HAP-1 (cell line): ENCODE measurements at regions not wholly inside any gene's neighbourhood (a gene's known extent, or its start where the extent isn't known, plus 50 kb on each side); places are given as distances from the start of the nearest gene placed in this dataset.

Source experiments
- DNase-seq, 2 experiments: peaks; one replicate each; pipeline ENCODE4 v3.0.0-alpha.2; 2016 to 2020; ENCODE audit warnings: low spot score in 2 of 2
- H3K27me3 ChIP-seq: fragments of 250-450 bp; sonication (Bioruptor Pico); 2 replicates; pipeline ENCODE4 v1.5.1; 2020; ENCODE audit warnings: low read depth, mild to moderate bottlenecking, moderate library complexity
- H3K36me3 ChIP-seq: fragments of 250-450 bp; sonication (Bioruptor Pico); replicated peaks from 2 replicates; pipeline ENCODE4 v1.5.1; 2020; ENCODE audit warnings: mild to moderate bottlenecking
- H3K4me1 ChIP-seq: fragments of 250-450 bp; sonication (Bioruptor Pico); 2 replicates; pipeline ENCODE4 v1.5.1; 2020; ENCODE audit warnings: mild to moderate bottlenecking
- H3K4me3 ChIP-seq: fragments of 250-450 bp; sonication (Bioruptor Pico); 2 replicates; pipeline ENCODE4 v1.5.1; 2020; ENCODE audit warnings: mild to moderate bottlenecking, moderate library complexity
- H3K9me3 ChIP-seq: fragments of 250-450 bp; sonication (Bioruptor Pico); 2 replicates; pipeline ENCODE4 v1.5.1; 2020; ENCODE audit warnings: mild to moderate bottlenecking, moderate library complexity
- in situ Hi-C: fragments of 300-500 bp; cut with MboI; formaldehyde crosslinking; loops from 3 replicates; pipeline ENCODE4 v1.14.3; 2020; ENCODE audit warnings: low sequenced_read_pairs, inconsistent platforms, mixed read lengths

- Histone ChIP-seq H3K36me3 (no peaks in the 10 kb centered on the region), H3K9me3 (no peaks in the 10 kb centered on the region), H3K27me3 (peaks cover 2% of the 10 kb centered on the region; the same call in 1 of the 2 replicates), H3K4me3 (no peak overlapping the region), H3K4me1 (no peaks in the 10 kb centered on the region; the same call in 1 of the 2 replicates)
- in situ Hi-C loops: loop anchor here (25.0 kb wide), 1 partner anchor 480 kb away; no protein-coding TSS in a partner anchor
- no peak for DNase-seq
Observed at GRCh38 chr2:41856946-41857345, 190.9 kb upstream of the PKDCC start.

GRCh38 chr2:41859615-41860514 is 188.0 kb upstream of the PKDCC start:
- Histone ChIP-seq H3K4me1 (no peaks in the 10 kb centered on the region; the same call in 1 of the 2 replicates), H3K27me3 (no peaks in the 10 kb centered on the region), H3K36me3 (no peaks in the 10 kb centered on the region), H3K9me3 (no peaks in the 10 kb centered on the region), H3K4me3 (no peak overlapping the region)
- in situ Hi-C loops: loop anchor here (25.0 kb wide), 1 partner anchor 477 kb away; no protein-coding TSS in a partner anchor
- DNase-seq: no peak

DNA sequence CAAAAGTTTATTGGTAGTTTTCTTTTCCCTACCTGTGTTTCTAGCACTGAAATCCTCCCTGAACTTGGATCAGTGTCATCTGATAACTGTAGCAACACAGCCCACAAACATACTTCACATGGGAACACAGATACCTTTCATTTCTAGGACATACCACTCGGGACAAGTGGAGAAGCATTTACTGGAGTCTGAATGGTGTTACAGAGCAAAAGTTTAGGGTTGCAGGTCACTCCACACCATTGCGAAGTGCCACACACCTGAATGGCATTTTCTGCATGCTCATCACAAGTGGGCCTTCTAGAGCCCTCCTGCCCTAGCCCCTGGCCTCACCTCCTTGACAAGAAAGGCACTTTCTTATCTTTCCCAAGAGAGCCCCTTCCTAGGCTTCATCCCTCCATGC is 184.8 kb upstream of the PKDCC start:
- in situ Hi-C loops: loop anchor here (25.0 kb wide), 1 partner anchor 474 kb away; no protein-coding TSS in a partner anchor
- Histone ChIP-seq H3K9me3 (no peaks in the 10 kb centered on the region), H3K4me3 (no peak overlapping the region), H3K36me3 (no peaks in the 10 kb centered on the region), H3K4me1 (no peaks in the 10 kb centered on the region; the same call in 1 of the 2 replicates), H3K27me3 (peaks cover 10% of the 10 kb centered on the region)
- DNase-seq: no peak

DNA sequence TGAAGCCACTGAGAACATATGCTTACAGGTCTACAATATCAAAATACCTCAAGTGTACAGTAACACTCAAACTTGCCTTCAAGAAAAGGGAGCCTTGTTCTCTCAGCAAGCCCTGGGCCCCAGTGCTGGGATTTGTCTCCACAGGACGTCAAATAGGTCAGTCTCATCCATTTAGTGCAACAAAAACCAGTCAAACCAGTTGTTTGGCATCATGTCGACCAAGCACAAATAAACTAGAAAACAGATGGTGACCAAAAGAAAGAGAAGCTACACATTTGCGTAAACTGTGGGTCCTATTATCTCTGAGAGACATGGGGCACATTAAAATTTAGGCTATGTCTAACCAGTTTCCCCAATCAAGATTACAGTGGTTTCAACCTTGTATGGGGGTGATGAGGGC is 182.6 kb upstream of the PKDCC start:
- H3K36me3 ChIP-seq: no peaks in the 10 kb centered on the region
- H3K4me3 ChIP-seq: no peak overlapping the region
- no peak for DNase-seq
- peaks cover 10% of the 10 kb centered on the region for H3K27me3 ChIP-seq
- H3K4me1 ChIP-seq: no peaks in the 10 kb centered on the region
- in situ Hi-C loops: loop anchor here (25.0 kb wide), 1 partner anchor 472 kb away; no protein-coding TSS in a partner anchor
- H3K9me3 ChIP-seq: no peaks in the 10 kb centered on the region

- in situ Hi-C loops: loop anchor here (25.0 kb wide), 1 partner anchor 470 kb away; no protein-coding TSS in a partner anchor
- no peaks in the 10 kb centered on the region for H3K36me3 ChIP-seq
- no peaks in the 10 kb centered on the region for H3K9me3 ChIP-seq
- peaks cover 10% of the 10 kb centered on the region for H3K27me3 ChIP-seq
- DNase-seq: no peak
- H3K4me1 ChIP-seq: no peaks in the 10 kb centered on the region
- H3K4me3 ChIP-seq: no peak overlapping the region
Observed at GRCh38 chr2:41867553-41867952, 180.3 kb upstream of the PKDCC start.

DNA sequence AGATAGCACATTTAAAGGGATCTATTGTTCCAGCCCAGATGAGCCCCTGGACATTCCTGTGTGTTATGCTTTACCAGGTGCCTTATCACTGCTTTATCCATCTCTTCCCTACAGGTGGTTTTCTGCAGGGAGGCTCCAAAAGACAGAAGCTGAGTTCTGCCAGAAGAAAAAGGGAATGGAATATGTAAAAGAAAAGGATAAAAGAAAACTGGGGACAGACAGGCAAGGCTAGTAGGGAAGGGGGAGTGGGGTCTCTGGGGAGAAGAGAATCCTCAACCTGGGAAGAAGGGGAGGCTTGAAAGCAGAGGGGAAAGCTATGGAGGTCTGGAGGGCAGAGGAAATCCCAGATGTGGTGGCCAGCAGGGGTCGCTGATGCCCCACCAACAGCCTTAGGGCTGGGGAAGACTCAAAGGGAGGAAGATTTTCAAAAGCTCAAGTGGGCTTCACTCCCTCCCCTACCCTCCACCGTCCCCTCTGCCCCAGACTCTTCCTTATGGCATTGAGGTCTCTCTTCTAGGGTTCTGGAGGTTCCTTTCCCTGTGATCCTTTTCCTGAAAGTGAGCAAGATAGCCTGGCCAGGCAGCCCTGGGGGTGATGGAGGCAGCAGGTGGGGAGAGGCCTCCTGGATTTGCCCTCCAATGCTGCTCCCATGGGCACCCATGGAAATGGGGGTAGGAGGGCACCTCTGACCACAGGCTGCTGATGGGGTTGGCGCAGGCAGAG is 178.1 kb upstream of the PKDCC start:
- in situ Hi-C loops: loop anchor here (5.0 to 25.0 kb wide), 2 partner anchors 218 to 468 kb away; no protein-coding TSS in a partner anchor
- H3K4me1 ChIP-seq: no peaks in the 10 kb centered on the region
- peak; percentile 60 to 84 for DNase-seq
- no peak overlapping the region for H3K4me3 ChIP-seq
- H3K9me3 ChIP-seq: no peaks in the 10 kb centered on the region
- H3K36me3 ChIP-seq: no peaks in the 10 kb centered on the region
- peaks cover 10% of the 10 kb centered on the region for H3K27me3 ChIP-seq

- H3K9me3 ChIP-seq: no peaks in the 10 kb centered on the region
- DNase-seq: no peak
- H3K4me1 ChIP-seq: no peaks in the 10 kb centered on the region
- in situ Hi-C loops: loop anchor here (5.0 to 25.0 kb wide), 2 partner anchors 217 to 467 kb away; no protein-coding TSS in a partner anchor
- peaks cover 10% of the 10 kb centered on the region for H3K27me3 ChIP-seq
- no peak overlapping the region for H3K4me3 ChIP-seq
- H3K36me3 ChIP-seq: no peaks in the 10 kb centered on the region
Observed at GRCh38 chr2:41870265-41870585, 177.6 kb upstream of the PKDCC start.

GRCh38 chr2:41871080-41871479 is 176.7 kb upstream of the PKDCC start:
- Histone ChIP-seq H3K36me3 (no peaks in the 10 kb centered on the region), H3K9me3 (no peaks in the 10 kb centered on the region), H3K27me3 (peaks cover 4% of the 10 kb centered on the region; the same call in 1 of the 2 replicates), H3K4me3 (no peak overlapping the region), H3K4me1 (no peaks in the 10 kb centered on the region)
- no peak for DNase-seq
- in situ Hi-C loops: loop anchor here (5.0 to 25.0 kb wide), 2 partner anchors 216 to 466 kb away; no protein-coding TSS in a partner anchor

DNA sequence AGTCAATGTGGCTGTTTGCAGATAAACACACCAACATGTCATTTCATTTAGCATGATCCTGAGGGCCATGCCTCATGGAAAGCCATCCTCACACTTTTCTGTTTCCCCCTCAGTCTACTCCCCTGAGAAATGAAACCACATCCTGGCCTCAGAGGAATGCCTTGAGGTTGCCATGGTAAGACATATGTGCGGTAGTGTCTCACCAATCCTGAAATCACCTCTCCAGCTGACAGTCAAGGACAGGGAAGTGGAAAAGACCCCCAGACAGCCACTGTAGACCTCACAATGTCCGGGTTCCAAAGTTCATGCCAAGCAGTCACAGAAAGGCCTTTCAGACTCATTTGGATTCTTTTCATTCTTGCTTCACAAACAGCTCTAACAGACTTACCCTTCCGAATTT is 175.2 kb upstream of the PKDCC start:
- Histone ChIP-seq H3K4me3 (no peak overlapping the region), H3K27me3 (no peaks in the 10 kb centered on the region), H3K4me1 (no peaks in the 10 kb centered on the region), H3K9me3 (no peaks in the 10 kb centered on the region), H3K36me3 (no peaks in the 10 kb centered on the region)
- DNase-seq: no peak
- in situ Hi-C loops: loop anchor here (5.0 to 25.0 kb wide), 2 partner anchors 215 to 465 kb away; no protein-coding TSS in a partner anchor

GRCh38 chr2:41873102-41874031 is 174.5 kb upstream of the PKDCC start:
- in situ Hi-C loops: loop anchor here (5.0 to 25.0 kb wide), 2 partner anchors 214 to 464 kb away; no protein-coding TSS in a partner anchor
- DNase-seq: no peak
- Histone ChIP-seq H3K36me3 (no peaks in the 10 kb centered on the region), H3K27me3 (no peaks in the 10 kb centered on the region), H3K4me1 (no peaks in the 10 kb centered on the region), H3K4me3 (no peak overlapping the region), H3K9me3 (no peaks in the 10 kb centered on the region)

DNA sequence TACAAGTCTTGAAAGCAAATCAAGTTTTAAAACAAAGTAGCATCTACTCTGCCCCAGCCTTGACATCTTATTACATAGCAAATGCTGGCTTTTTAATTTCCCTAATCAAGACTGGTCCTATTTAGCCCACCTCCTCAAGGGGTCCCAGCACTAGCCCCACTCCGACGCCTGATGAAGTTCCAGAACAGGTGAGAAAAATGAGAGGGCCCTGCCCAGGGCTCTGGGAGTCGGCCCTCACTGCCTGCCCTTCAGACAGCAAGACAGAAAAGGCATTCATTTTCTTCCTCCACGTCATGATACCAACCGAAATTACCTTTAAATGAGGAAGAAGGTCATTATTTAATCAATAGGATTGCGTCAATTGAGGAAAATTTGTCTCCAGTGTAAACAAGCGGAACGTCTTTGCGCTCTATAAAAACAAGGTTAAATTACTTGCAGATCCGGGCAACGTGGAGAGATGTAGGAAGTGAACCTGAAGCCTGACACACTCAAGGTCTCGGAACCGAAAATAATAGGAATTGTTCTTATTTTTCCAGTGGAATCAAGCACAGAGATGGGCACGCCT is 170.6 kb upstream of the PKDCC start:
- in situ Hi-C loops: no loop called here
- Histone ChIP-seq H3K36me3 (no peaks in the 10 kb centered on the region), H3K27me3 (no peaks in the 10 kb centered on the region; the same call in 1 of the 2 replicates), H3K4me3 (no peak overlapping the region), H3K4me1 (no peaks in the 10 kb centered on the region), H3K9me3 (no peaks in the 10 kb centered on the region)
- no peak for DNase-seq

DNA sequence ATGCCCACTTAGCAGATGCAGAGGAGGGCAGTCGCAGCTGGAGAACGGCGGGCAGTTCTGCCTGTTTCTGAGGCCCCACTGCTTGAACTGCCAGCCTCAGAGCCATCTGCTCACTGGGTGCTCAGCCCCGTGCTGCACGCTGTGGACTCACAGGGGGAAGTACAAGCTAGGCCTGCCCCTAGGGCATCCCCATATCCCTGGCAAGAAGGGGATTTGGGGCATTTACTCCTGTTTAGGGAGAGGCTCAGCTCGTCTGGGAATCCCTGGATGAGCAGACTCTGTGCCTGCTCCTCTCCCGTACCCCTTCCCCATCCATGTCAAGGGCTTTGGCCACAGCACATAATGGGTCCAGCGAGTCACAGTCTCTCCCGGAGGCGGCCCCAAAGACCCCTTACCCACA is 169.8 kb upstream of the PKDCC start:
- in situ Hi-C loops: no loop called here

More for the DNA sequence above, 169.8 kb upstream of the PKDCC start:
- DNase-seq: no peak
- Histone ChIP-seq H3K9me3 (no peaks in the 10 kb centered on the region), H3K27me3 (peaks cover under 1% of the 10 kb centered on the region; the same call in 1 of the 2 replicates), H3K4me1 (no peaks in the 10 kb centered on the region), H3K36me3 (no peaks in the 10 kb centered on the region), H3K4me3 (no peak overlapping the region)
